MCF 10A (cell line): ENCODE measurements at regions not wholly inside any gene's neighbourhood (a gene's known extent, or its start where the extent isn't known, plus 50 kb on each side); places are given as distances from the start of the nearest gene placed in this dataset.

Source experiments
- BruUV-seq: library from RNA; stranded (reverse); fragments of 400-500 nt; replicated peaks from 2 replicates; lab custom pipeline; 2021; lab: Mats Ljungman, UMichigan
- CTCF ChIA-PET: fragments of 300-600 bp; sonication (Branson Sonifier 250); formaldehyde crosslinking; extraction: SDS; loops from one replicate; lab custom pipeline; 2021; ENCODE audit warnings: antibody characterized with exemption, inconsistent platforms; lab: Yijun Ruan, JAX
- POLR2A ChIA-PET: fragments of 300-600, 350-650 bp; sonication (Branson Sonifier 250); formaldehyde crosslinking; extraction: SDS; loops from one replicate; lab custom pipeline; 2020; ENCODE audit warnings: antibody characterized with exemption, inconsistent platforms; lab: Yijun Ruan, JAX
- DNase-seq: peaks from one replicate; pipeline ENCODE4 v3.0.0-alpha.2; 2018; ENCODE audit not compliant: unreplicated experiment
- H3K27ac Mint-ChIP-seq: one replicate; pipeline ENCODE4 v1.8.0; 2022; ENCODE audit warnings: mild to moderate bottlenecking, low read depth, mixed read lengths; ENCODE audit not compliant: unreplicated experiment
- H3K27me3 Mint-ChIP-seq: one replicate; pipeline ENCODE4 v1.8.0; 2022; ENCODE audit warnings: mixed read lengths; ENCODE audit not compliant: insufficient read depth, unreplicated experiment
- H3K36me3 Mint-ChIP-seq: one replicate; pipeline ENCODE4 v1.8.0; 2022; ENCODE audit warnings: mild to moderate bottlenecking, moderate library complexity, mixed read lengths; ENCODE audit not compliant: insufficient read depth, unreplicated experiment
- H3K4me1 Mint-ChIP-seq: one replicate; pipeline ENCODE4 v1.8.0; 2022; ENCODE audit warnings: mixed read lengths; ENCODE audit not compliant: insufficient read depth, unreplicated experiment
- H3K4me3 Mint-ChIP-seq: one replicate; pipeline ENCODE4 v1.8.0; 2022; ENCODE audit warnings: mild to moderate bottlenecking, moderate library complexity, mixed read lengths; ENCODE audit not compliant: unreplicated experiment
- H3K9me3 Mint-ChIP-seq: one replicate; pipeline ENCODE4 v1.8.0; 2022; ENCODE audit warnings: mixed read lengths; ENCODE audit not compliant: unreplicated experiment
- intact Hi-C: fragments of 100-400 bp; cut with micrococcal nuclease; formaldehyde crosslinking; loops from 2 replicates; pipeline ENCODE4 v1.14.1; 2022
- TF ChIP-seq, protein P1 (sequence below): fragments of 200-600 bp; IDR thresholded peaks from one replicate; pipeline ENCODE4 v1.8.0; 2022; ENCODE audit warnings: antibody characterized with exemption, mild to moderate bottlenecking; ENCODE audit not compliant: unreplicated experiment

DNA sequence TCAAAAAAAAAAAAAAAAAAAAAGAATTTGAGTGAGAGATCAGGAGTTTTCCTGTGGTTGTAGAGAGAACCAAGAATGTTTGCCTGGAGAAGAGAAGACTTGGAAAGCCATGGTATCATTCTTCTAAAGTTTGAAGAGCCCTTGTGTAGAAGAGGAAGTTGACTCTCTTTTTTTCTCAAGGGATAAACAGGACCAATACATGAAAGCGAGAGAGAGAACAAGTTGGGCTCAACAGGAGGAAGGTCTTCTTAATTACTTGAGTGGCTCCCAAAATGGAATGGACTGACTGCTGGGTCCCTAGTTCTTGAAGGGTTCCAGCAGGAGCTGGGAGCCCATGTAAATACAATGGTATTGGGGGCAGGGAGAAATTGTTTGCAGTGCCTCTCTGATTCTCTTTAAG is 173.3 kb upstream of the ADO start:
- BruUV-seq = no TSS peak
- no peak for DNase-seq
- H3K36me3 Mint-ChIP-seq = no peaks in the 10 kb centered on the region
- H3K9me3 Mint-ChIP-seq = no peaks in the 10 kb centered on the region
- intact Hi-C loops = no loop called here
- H3K27ac Mint-ChIP-seq = no peak overlapping the region
- POLR2A ChIA-PET = no interaction called here
- H3K4me1 Mint-ChIP-seq = peaks cover 7% of the 10 kb centered on the region
- CTCF ChIA-PET = no interaction called here
- TF ChIP-seq, protein P1, sequence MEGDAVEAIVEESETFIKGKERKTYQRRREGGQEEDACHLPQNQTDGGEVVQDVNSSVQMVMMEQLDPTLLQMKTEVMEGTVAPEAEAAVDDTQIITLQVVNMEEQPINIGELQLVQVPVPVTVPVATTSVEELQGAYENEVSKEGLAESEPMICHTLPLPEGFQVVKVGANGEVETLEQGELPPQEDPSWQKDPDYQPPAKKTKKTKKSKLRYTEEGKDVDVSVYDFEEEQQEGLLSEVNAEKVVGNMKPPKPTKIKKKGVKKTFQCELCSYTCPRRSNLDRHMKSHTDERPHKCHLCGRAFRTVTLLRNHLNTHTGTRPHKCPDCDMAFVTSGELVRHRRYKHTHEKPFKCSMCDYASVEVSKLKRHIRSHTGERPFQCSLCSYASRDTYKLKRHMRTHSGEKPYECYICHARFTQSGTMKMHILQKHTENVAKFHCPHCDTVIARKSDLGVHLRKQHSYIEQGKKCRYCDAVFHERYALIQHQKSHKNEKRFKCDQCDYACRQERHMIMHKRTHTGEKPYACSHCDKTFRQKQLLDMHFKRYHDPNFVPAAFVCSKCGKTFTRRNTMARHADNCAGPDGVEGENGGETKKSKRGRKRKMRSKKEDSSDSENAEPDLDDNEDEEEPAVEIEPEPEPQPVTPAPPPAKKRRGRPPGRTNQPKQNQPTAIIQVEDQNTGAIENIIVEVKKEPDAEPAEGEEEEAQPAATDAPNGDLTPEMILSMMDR = no peak
- H3K27me3 Mint-ChIP-seq = no peaks in the 10 kb centered on the region
- no peak overlapping the region for H3K4me3 Mint-ChIP-seq

DNA sequence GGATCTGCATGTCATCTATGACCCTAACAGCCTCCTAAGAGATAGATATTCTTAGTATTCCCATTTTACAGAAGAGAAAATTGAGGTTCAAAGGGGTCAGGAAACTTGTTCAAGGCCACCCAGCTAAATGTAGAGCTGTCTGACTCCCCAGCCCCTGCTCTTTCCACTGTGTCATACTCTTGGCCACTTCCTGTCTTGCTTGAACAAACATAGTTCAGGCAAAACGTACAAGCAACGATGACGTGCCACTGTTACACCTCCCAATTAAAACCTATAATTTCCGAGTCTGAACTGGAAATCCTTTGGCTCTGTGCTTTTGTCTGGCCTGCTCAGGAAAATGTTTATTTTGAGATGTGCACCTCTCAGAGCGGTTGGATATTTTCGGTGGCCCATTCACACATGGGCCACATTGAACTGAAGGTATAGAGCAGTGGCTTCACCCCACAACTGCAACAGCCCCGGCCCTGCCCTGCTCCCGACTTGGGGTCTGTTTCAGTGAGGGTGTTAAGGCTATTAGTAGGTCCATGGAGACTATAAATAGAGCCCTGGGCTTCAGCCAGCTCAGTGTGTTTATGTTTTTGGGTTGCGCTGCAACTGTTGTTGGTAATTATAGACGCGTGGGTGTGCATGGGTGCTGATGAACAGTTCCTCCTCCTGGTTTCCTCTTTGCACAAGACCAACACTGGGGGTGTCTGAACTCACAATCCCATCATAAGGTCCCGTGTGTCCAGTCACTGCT is 172.3 kb upstream of the ADO start:
- intact Hi-C loops = no loop called here
- no peaks in the 10 kb centered on the region for H3K27me3 Mint-ChIP-seq
- ChIA-PET CTCF (interaction anchor here (0.6 to 0.9 kb wide), 2 partner anchors 23 to 159 kb away, joined by 3 to 6 read pairs; no protein-coding TSS in a partner anchor), POLR2A (no interaction called here)
- TF ChIP-seq, protein P1 = no peak
- H3K36me3 Mint-ChIP-seq = no peaks in the 10 kb centered on the region
- H3K4me1 Mint-ChIP-seq = no peaks in the 10 kb centered on the region
- no peak overlapping the region for H3K4me3 Mint-ChIP-seq
- no peak for DNase-seq
- no peak overlapping the region for H3K27ac Mint-ChIP-seq
- no TSS peak for BruUV-seq
- H3K9me3 Mint-ChIP-seq = no peaks in the 10 kb centered on the region

DNA sequence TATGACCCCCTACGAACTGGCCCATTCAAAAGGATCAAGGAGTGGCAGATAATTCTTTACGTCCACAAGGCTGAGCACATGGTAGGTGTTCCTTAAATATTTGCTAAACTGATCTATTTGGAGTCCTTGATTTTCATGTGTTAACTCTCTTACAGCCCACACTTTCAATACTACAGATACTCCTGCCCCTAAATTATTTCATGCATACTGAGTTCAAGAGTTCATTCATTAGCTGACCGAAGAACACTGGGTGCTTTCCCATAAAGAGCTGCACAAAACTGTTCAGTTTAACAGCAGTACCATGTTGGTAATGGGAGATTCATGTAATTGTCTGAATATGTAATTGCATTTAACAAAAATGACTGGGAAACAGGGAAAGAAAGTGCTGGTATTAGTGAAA is 170.5 kb upstream of the ADO start:
- H3K9me3 Mint-ChIP-seq = no peaks in the 10 kb centered on the region
- H3K4me1 Mint-ChIP-seq = no peaks in the 10 kb centered on the region
- BruUV-seq = no TSS peak
- H3K27me3 Mint-ChIP-seq = no peaks in the 10 kb centered on the region
- no peaks in the 10 kb centered on the region for H3K36me3 Mint-ChIP-seq
- no peak overlapping the region for H3K27ac Mint-ChIP-seq
- intact Hi-C loops = no loop called here
- ChIA-PET CTCF (no interaction called here), POLR2A (no interaction called here)
- no peak for DNase-seq
- H3K4me3 Mint-ChIP-seq = no peak overlapping the region
- TF ChIP-seq, protein P1 = no peak

DNA sequence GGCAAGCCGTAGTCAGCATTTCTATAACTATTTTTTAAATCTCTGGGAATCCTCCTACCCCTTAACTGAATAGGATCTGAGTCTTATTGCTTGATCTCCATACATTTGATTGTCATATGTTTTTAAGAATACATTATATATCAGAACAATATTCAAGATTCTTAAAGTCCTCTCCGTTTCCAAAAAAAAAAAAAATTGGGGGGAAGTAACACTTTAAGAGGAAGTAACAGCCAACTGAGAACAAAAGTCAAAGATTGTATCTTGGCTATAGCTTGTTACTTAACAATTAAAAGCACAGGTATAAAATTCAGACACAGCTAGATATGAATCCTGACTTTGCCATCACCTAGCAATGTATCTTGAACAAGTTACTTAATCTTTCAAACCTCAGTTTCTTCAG is 169.9 kb upstream of the ADO start:
- H3K27me3 Mint-ChIP-seq = no peaks in the 10 kb centered on the region
- no peak overlapping the region for H3K4me3 Mint-ChIP-seq
- no peak for DNase-seq
- ChIA-PET POLR2A (no interaction called here), CTCF (interaction anchor here (0.6 to 1.1 kb wide), 2 partner anchors 41 to 717 kb away, joined by 3 to 4 read pairs; no protein-coding TSS in a partner anchor)
- no peaks in the 10 kb centered on the region for H3K4me1 Mint-ChIP-seq
- intact Hi-C loops = no loop called here
- no TSS peak for BruUV-seq
- H3K9me3 Mint-ChIP-seq = no peaks in the 10 kb centered on the region
- TF ChIP-seq, protein P1 = no peak
- no peak overlapping the region for H3K27ac Mint-ChIP-seq
- no peaks in the 10 kb centered on the region for H3K36me3 Mint-ChIP-seq
